HG03457 (cell line): ENCODE measurements at regions not wholly inside any gene's neighbourhood (a gene's known extent, or its start where the extent isn't known, plus 50 kb on each side); places are given as distances from the start of the nearest gene placed in this dataset.

Experiments used
- ATAC-seq: cut with Tn5 transposase; IDR thresholded peaks from one replicate; pipeline ENCODE4 v1.9.1; 2021; ENCODE audit warnings: moderate number of reproducible peaks; ENCODE audit not compliant: unreplicated experiment

DNA sequence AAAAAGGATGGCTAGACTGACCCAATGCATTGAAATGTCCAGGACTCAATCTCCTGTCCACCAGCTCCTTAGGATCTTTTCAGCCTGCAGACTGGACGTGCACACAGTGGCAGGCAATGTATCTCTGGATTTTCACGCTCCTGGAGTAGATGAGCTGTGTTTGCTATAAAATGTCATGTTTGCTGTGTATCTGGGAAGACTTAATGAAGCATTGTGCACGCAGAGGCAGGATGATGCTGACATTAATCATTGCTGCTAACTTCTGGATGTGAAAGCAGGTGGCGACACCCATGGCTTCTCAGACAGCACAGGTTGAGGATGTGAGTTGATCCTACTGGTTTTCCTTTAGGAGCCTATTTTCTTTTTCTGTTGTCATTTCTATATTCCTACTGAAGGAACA is 133.1 kb upstream of the PCSK2 start:
- no peak for ATAC-seq

GRCh38 chr20:17097603-17098002 is 129.2 kb upstream of the PCSK2 start:
- ATAC-seq, result no peak

- ATAC-seq, result no peak
These were observed 126.3 kb upstream of the PCSK2 start for GRCh38 chr20:17100506-17100905.

DNA sequence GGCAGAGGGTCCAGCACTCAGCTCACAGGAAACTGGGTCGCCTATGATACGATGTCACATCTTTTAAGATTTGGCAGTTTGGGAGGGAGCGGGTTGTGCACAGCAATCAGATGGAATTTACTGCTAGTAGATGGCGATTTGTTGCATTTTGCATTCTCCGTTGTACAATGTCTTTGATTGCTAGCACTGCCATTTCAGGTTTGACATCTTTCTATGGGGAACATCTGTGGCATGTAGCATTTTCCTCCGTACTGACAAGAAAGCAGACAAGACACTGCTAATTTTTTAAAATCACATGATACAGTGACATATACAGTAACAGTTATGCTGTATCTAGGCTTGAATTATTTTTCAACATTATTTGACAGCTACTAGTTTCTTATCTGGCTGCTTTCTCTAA is 119.7 kb upstream of the PCSK2 start:
- no peak for ATAC-seq

DNA sequence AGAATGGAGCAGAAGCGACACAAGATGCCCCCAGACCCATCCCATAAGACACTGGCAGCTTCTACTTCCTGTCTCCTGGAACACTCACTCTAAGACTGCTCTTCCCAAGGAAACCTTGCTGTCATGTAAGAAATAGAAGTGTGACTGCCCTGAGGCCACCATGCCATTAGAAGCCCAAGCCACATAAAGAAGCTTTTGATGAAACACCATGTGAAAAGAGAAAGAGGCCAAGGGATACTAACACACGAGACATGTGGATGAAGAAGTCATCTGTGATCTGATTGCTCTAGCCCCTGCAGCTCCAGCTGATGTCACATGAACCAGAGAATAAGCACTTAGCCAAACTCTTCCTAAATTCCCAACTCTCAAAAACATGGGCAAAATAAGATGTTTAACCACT is 117.9 kb upstream of the PCSK2 start:
- no peak for ATAC-seq

DNA sequence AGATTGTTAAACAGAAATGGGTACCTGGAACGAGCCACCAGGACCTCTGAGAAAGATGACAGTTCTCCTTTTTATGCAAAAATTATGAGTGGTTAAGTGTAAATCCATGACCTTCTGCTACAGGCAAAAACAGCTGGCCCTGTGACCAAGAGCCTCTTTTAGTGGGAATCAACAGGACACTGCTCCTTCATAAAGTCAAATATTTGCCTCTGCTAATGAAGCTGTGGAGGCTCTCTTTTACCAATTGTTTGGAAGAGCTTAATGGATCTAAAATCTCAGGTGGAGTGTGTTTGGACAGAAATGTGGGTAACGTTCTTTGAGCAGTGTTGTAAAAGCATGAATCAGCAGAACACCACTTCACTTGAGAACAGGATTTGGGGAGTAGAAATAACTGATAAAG is 117.5 kb upstream of the PCSK2 start:
- ATAC-seq, result no peak

DNA sequence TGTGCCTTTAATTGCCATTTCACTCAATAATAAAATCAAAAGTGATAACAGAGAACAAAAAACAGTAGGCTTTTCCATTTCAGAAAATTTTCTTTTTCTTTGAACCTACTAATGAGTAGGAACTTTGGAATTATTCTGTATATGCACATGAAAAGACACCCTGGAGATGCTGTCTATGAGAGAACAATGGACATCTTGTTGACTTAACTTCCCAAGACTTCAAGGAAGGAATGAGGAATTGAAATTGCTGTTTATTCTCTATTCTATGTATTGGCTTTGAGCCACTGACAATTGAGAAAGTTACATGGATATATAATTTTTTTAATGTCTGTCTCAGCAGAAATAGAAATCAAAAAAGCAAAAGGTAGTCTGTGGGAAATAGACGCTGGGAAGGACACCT is 98.6 kb upstream of the PCSK2 start:
- ATAC-seq, result no peak

DNA sequence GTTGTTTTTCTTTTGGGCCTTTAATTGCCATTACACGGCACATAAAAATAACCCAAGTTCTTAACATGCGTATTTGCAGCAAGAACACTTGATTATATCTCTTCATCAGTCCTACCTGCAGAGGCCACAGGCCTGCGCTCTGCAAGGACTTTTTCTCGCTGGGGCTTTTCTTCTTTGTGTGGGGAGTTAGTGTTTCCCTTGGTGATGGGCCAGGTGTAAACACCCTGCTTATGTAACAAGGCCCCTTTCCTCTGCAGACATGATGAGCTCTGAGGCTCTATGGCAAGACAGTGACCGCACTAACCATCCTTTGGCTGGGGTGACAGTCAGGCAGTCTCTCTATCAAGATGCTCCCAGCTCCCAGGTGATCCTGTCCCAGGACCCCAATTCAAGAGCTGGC is 97.8 kb upstream of the PCSK2 start:
- no peak for ATAC-seq

DNA sequence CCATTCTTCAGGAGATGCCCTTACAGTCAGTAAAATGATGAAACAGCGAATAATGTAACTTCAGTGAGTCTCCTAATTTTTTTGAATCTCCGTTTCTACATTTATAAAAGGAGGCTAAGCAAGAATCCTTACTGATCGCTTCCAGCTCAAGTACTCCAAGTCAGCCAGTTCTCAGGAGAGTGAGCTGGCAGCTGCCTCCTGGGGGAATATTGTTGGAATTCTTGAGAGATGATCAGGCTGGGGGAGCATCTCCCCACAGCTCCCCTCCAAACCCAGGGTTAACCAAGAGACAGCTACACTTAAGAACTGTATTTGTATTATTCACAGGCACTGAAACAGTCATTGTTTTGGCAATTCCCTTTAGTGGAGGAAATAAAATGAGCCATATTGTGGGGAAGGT is 89.1 kb upstream of the PCSK2 start:
- ATAC-seq, result no peak

DNA sequence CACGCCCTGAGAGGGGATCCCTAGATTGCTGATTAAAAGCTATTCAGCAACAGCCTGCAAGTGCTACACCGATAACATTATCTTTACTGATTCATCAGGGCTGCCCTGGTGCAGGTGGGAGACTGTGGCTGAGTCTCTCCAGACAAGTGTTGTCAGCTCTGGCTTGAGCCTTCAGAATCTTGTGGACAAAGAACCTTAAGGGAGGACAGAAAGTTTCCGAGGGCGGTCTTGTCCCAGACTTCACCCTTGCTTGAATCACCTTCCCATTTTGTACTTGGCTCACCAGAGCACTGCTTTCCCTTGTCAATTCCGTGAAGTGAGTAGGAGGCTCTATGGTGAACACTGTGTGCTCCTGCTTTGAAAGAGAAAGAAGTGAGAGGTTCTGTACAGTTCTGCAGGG is 88.6 kb upstream of the PCSK2 start:
- no peak for ATAC-seq

- no peak for ATAC-seq
These were observed 85.9 kb upstream of the PCSK2 start for GRCh38 chr20:17140894-17141293.

DNA sequence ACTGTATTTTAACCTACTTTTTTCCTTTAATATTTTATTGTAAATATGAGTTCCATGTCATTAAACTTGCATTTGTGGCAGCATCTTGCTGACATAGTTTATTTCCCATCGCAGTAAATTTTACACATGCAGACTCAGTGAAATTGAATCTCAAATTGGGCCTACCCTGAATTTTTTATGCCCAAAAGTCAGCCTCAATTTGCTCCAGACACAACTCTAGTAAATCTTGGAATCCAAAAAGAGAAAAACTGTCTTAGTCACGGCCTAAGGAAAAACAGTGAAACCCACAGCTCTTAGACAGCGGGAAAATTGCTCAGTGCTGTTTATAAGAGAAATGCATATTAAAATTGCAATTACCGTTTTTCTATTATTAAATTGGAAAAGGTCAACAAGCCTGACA is 85.3 kb upstream of the PCSK2 start:
- ATAC-seq, result no peak

GRCh38 chr20:17142666-17143065 is 84.2 kb upstream of the PCSK2 start:
- ATAC-seq, result no peak

- ATAC-seq, result no peak
These were observed 76.0 kb upstream of the PCSK2 start for GRCh38 chr20:17150858-17151257.

- ATAC-seq, result no peak
These were observed 71.4 kb upstream of the PCSK2 start for GRCh38 chr20:17155401-17155800.

DNA sequence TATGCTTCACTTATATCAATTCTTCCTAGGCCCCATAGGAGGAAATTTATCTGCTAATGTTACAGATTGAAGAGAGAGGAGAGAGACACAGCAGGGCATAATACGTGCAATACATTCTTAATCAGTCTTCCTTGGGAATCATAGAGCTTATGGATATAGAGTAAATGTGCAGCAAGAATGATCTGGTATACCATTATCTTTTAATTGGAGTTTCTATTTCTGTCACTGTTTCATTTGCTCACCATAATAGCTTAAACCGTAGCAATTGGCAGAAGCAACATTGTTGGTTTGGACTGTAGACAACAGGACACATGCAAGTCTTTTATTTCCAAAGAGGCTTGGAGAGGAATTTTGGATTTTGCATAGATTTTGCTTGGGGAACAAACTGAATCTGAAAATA is 68.1 kb upstream of the PCSK2 start:
- ATAC-seq, result no peak

- ATAC-seq, result no peak
These were observed 65.0 kb upstream of the PCSK2 start for GRCh38 chr20:17161673-17162481.

DNA sequence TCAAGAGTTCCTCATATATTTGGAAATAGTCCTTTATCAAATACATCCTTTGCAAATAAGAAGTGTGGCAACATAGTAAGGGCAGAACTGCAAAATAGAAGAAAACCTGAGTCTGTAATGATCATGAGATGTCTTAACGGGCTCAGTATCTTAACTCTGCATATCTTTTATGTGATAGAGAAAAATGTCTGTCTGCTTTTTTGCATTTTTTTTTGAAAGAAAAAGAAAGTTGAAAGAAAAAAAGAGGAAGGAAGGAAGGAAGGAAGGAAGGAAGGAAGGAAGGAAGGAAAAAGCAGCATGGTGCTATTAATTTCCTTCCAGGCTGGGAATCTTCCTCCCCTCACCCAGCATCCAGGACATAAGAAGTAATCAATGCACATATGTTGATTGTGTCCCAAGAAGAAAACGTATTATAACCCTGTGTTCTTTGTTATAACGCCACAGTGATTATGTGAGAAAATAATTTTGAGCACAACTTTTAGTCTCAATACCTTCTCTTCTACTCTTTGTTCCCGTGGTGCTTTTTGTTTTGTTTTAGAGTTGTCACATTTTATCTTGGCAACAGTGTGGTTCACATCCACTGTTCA is 58.7 kb upstream of the PCSK2 start:
- no peak for ATAC-seq

- no peak for ATAC-seq
These were observed 57.2 kb upstream of the PCSK2 start for GRCh38 chr20:17169585-17170136.

DNA sequence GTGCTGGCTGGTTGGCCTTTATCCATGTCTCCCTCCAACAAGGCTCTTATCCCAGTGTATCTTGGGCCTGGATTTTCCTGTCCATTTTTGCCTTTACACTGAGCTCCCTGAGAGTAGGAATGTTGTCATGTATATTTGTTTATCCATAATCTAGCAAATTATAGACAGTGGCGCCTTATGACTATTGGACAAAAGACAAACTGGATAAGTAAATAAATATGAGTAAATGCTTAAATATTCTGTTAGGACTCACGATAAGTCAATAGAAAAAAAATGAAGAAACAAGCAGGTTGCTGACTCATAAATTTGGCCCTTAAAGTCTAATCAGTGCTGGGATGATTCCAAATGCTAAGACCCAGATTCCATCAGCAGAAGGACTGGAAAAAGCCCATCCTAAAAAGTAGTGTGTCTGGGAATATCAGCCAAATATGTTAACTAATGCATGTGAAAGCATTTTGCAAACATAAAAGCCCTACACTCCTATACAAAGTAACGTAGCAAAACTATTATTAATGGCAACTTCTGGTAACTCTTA is 55.0 kb upstream of the PCSK2 start:
- ATAC-seq, result no peak

DNA sequence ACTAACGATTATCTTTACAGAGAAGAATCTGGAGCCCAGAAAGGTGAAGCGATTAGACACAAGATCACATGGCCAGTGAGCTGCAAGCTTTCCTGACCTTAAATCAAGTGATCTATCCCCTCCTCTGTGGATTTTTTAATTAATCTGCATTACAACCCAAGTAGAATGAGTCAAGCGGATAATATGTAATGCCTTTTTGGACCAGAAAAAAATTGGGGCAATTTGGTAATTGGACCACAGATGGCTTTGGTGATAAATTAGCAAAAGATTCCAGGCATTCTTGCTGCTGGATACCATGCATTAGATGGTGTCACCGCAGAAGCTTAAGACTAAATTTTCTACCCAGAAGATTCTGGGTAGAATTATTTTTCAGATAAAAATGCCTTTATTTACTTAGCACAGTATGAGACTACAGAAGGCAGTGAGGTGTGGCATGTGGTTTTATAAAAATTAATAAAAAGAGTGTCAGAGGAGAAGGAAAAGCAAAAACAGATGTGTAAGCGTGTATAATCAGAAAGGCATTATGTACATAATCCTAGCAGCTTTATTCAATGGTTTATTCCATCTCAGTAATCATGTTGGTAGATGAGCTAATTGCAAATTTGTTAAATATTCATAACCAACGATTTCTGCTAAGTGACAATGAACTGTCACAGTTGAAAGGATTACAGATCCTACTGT is 53.9 kb upstream of the PCSK2 start:
- no peak for ATAC-seq
